ENCODE measurements at regions not wholly inside any gene's neighbourhood (a gene's known extent, or its start where the extent isn't known, plus 50 kb on each side); places are given as distances from the start of the nearest gene placed in this dataset.

- no peak for DNase-seq (ENCODE audit: low read depth)
Measured at GRCh38 chr18:5091741-5092140, 105.3 kb downstream of the AKAIN1 start.

DNA sequence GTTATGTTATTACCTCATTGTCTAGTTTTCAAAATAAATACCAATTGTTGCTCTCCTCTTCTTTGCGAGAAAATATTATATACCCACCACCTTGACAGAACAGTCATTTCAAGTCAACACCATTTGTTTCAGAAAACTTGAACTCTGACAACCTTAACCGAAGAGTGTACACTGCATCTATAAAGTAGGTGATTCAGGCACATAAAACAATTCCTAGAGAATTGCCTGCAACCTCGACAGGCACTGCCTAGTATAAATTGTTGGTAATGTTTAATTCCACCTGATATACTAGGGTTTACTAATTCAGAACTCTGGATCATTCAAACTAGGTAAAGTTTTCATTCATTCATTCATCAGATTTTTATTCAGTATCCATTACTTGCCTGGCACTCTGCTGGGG is 121.8 kb downstream of the AKAIN1 start:
- DNase-seq (ENCODE audit: low read depth) = no peak

GRCh38 chr18:5073026-5073944 is 123.8 kb downstream of the AKAIN1 start:
- no peak for DNase-seq (ENCODE audit: low read depth)

DNA sequence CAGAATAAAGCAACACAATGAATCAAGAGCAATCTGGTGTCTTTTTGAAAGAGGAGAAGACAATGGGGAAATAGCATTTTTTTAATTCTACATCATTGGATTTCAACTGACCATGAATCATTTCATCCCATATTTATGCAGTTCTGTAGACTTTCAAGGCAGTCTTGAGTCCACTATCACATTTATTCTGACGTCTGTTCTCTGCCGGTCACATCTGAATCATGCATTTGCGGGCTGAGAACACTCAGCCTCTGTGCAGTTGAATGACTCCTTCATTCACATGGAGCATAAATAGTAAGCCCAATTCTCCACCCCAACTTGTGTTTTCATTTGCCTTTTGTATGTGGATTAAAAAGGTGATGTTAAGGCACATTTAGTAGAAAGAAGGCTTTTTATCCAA is 128.2 kb downstream of the AKAIN1 start:
- DNase-seq (ENCODE audit: low read depth) = no peak

GRCh38 chr18:5066380-5066977 is 130.6 kb downstream of the AKAIN1 start:
- no peak for DNase-seq (ENCODE audit: low read depth)

GRCh38 chr18:5065615-5066014 is 131.4 kb downstream of the AKAIN1 start:
- DNase-seq (ENCODE audit: low read depth) = no peak

GRCh38 chr18:5064841-5065370 is 132.2 kb downstream of the AKAIN1 start:
- DNase-seq (ENCODE audit: low read depth) = no peak

DNA sequence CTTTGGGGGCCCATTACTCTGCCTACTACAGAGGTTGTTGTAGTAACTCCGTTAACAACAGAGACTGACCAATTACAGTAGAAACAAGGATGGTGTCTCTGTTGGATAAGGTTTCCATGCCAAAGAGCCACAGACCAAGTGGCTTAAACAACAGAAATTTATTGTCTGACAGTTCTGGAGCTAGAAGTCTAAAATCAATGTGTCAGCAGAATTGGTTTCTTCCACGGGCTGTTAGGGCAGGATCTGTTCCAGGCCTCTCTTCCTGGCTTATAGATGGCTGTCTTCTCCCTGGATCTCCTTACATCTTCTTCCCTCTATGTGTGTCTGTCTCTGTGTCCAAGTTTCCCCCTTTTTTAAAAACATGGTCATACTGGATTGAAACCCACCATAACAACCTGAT is 135.3 kb downstream of the AKAIN1 start:
- no peak for DNase-seq (ENCODE audit: low read depth)

GRCh38 chr18:5060543-5060942 is 136.5 kb downstream of the AKAIN1 start:
- DNase-seq (ENCODE audit: low read depth) = no peak

DNA sequence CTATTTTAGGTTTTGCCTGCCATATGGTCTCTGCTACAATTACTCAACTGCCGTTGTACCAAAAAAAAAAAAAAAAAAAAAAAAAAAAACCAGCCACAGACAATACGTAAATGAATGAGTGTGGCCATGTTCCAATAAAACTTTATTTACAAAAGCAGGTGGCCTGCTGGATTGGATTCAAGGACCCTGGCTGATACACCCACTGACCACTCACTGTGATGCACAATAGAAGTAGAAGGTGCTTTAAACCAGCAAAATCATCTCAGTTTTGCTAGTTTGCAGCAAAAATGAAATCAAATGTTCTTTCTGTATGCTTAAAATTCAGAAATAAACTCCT is 137.4 kb downstream of the AKAIN1 start:
- no peak for DNase-seq (ENCODE audit: low read depth)

GRCh38 chr18:5058768-5059695 is 138.0 kb downstream of the AKAIN1 start:
- DNase-seq (ENCODE audit: low read depth) = peak; percentile 14

DNA sequence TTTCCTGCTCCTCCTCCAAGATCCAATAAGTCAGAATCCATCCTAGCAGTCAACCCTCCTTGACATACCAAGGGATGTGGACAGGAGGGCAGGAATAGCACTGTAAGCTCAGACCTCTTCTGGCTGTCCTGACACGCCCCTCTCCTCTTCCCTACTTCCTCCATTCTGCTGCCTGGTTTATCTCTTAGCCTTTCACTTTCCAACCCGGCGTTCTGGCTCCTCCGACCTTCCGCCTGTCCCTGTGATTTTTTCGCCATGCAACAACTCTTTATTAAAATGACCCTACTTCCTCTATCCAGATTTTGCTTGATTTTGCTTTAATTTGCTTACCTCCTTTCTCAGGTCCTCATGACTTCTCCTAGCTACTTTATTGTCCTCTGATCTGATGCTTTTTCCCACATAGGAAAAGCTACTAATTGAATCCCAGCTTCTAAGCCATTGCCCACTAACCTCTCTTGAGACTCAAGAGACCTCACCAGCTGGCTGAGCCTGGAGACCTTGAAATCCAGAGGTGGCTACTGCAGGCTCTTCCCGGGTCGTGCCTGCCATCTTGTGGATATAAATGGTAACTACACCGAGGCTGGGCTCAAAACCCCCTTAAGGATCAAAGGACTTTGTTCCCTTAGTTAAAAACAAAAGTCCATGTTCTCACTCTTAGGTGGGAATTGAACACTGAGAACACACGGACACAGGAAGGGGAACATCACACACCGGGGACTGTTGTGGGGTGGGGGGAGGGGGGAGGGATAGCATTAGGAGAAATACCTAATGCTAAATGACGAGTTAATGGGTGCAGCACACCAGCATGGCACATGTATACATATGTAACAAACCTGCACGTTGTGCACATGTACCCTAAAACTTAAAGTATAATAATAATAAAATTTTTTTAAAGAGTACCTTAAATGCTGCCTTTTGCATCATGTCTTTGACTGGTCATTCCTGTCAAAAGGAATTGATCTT is 139.4 kb downstream of the AKAIN1 start:
- peak; percentile 10 for DNase-seq (ENCODE audit: low read depth)

- no peak for DNase-seq (ENCODE audit: low read depth)
Measured at GRCh38 chr18:5052491-5052890, 144.6 kb downstream of the AKAIN1 start.

- DNase-seq (ENCODE audit: low read depth) = no peak
Measured at GRCh38 chr18:5051207-5051606, 145.8 kb downstream of the AKAIN1 start.

DNA sequence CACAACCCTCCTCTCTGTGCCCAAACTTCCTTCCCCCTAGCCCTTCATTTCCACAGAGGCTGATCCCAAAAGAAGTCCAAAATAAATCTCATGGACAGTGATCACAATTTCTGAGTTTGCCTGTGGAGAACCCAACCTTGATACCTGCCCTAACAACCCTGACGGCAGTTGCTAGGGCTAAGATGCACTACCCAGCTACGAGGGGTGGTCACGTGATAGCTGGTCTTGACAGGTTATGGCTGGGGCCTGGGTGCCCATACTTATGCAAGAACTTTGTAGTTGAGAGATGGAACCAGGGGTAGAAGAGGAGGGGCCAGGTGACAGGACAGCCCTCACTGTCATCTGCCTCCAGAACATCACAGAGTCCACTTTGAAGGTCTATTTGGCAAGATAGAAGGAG is 147.9 kb downstream of the AKAIN1 start:
- DNase-seq (ENCODE audit: low read depth) = no peak

DNA sequence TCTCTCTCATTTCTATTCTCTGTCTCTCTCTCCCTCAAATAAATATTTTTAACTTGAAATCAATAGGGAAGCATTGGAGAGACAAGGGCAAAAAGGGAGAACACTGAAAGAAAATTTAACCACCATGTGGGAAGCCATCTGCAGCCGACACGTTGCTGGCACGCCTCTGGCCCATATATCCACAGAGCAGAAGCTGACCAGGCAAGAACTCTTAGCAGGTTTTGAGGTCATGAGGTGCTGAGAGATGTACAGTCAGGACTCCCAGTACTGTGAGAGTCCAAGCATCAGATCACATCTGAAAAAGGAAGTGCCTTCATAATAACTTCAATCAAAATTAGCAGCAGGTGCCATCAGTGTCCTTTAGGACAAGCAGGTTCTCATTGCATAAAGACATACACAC is 156.6 kb downstream of the AKAIN1 start:
- DNase-seq (ENCODE audit: low read depth) = no peak

DNA sequence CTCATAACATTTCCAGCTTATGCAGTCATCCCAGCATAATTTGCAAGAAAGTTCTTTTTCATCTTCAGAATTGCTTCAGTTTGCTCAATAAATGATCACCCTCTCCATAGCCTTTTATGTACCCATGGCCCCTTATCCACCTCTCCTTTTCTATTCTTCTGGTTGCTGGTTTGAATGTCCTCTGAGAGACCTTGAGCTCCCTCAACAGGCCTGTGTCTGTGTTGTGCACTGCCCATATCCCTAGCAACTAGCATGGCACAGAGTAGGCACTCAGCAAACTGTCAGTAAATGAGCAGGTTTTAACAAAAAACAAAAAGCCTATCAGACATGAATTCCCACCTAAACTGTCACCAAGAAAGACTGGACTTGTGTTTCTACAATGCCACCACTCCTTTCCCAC is 160.5 kb downstream of the AKAIN1 start:
- DNase-seq (ENCODE audit: low read depth) = no peak

GRCh38 chr18:5031216-5031615 is 165.8 kb downstream of the AKAIN1 start:
- DNase-seq (ENCODE audit: low read depth) = no peak

DNA sequence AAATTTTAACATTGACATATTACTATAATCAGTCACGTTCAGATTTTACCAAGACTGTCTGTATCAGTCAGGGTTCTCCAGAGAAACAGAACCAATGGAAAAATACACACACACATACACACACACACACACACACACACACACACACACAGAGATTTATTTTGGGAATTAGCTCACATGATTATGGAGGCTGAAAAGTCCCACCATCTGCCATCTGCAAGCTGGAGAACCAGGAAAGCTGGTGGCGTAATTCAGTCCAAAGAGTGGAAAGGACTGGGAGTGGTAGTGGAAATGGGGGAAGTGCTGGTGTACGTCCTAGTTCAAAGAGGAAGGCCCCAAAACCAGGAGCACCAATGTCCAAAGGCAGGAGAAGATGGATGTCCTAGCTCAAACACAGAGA is 166.4 kb downstream of the AKAIN1 start:
- no peak for DNase-seq (ENCODE audit: low read depth)

- no peak for DNase-seq (ENCODE audit: low read depth)
Measured at GRCh38 chr18:5029592-5029991, 167.5 kb downstream of the AKAIN1 start.

GRCh38 chr18:5024741-5025140 is 172.3 kb downstream of the AKAIN1 start:
- DNase-seq (ENCODE audit: low read depth) = no peak

All from stimulated activated CD4-positive, alpha-beta T cell treated with anti-CD3 and anti-CD28 coated beads, Interleukin-2, amount 100 ng/mL, for 4 hours (primary cell).